ENCODE measurements at regions not wholly inside any gene's neighbourhood (a gene's known extent, or its start where the extent isn't known, plus 50 kb on each side); places are given as distances from the start of the nearest gene placed in this dataset.

DNA sequence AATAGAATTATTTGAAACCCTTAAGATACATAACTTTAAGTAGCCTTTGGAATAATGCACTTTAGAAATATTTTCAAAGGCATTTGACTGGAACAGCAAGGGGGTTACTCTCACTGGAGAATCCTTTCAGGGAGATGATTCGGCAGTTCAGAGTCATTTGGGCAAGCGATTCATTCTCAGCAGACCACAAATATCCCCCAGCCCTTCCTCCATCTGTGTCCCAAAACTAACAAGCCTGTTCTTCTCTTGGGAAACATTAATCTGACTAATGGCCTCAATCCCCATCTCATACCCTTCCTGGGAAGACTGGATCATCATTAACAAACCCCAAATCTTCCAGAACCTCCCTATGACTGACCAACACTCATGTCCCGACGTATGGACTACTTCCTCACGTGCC is 65.8 kb upstream of the S1PR3 start:
- WGBS, 2 donors: 72 to 84% methylated on average over 5 of the region's 5 CpGs
- TF ChIP-seq, protein P1, sequence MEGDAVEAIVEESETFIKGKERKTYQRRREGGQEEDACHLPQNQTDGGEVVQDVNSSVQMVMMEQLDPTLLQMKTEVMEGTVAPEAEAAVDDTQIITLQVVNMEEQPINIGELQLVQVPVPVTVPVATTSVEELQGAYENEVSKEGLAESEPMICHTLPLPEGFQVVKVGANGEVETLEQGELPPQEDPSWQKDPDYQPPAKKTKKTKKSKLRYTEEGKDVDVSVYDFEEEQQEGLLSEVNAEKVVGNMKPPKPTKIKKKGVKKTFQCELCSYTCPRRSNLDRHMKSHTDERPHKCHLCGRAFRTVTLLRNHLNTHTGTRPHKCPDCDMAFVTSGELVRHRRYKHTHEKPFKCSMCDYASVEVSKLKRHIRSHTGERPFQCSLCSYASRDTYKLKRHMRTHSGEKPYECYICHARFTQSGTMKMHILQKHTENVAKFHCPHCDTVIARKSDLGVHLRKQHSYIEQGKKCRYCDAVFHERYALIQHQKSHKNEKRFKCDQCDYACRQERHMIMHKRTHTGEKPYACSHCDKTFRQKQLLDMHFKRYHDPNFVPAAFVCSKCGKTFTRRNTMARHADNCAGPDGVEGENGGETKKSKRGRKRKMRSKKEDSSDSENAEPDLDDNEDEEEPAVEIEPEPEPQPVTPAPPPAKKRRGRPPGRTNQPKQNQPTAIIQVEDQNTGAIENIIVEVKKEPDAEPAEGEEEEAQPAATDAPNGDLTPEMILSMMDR (IDR thresholded peaks at IDR 0.05): no peak
- TF ChIP-seq POLR2A (IDR thresholded peaks at IDR 0.05): no peak
- no peak overlapping the region for H3K4me3 ChIP-seq (ENCODE audit: low read depth, poor library complexity, severe bottlenecking)
- no peak for DNase-seq (ENCODE audit: low spot score in 2 of 2)
- intact Hi-C loops (cut with DNase I; ENCODE audit: low total_unique reads): no loop called here

DNA sequence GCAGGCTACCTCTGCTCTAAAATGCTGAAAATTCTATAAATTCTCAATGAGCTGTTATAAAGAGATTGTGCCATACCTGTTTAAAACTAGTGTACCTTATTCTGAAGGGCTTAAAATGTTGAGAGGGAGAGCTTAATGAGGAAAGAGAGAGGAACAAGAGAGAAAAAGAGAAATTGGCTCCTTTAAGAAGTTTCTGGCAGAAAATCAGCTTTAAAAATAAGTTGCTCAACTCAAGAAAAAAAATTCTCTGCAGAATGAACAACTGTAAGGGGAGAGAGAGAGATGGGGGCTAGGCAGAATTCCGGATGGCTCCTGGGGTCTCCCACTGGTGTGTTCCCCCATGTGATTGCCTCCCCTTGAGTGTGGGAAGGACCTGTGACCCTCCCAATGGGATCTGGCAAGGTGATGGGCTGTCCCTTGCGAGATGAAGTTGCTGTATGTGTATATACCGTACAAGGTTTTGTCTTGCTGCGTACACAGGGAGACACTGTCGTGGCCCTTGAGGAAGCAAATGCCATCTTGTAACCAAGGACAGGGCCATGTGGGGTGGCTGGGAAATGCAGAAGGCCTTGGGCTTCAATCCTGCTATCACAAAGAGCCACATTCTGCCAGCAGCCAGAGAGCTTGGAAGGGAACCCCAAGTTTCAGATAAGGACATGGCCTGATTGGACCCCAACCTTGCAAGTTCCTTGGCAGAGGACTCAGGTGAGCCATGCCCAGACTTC is 64.3 kb upstream of the S1PR3 start:
- intact Hi-C loops (cut with DNase I; ENCODE audit: low total_unique reads): no loop called here
- WGBS, 2 donors: 73 to 79% methylated on average over 5 of the region's 5 CpGs

DNA sequence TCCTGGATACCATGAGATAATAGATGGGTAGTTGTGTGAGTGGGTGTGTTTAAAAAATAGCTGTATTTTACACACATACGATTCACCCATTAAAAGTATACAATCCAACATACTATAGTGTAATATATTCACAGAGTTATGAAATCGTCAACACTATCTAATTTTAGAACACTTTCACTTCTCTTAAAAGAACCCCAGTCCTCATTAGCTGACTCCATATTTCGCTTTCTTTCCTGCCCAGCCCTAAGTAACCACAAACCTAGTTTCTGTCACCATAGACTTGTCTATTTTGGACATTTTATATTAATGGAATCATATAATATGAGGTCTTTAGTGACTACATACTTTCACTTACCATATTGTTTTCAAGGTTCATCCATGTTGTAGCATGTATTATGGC is 63.8 kb upstream of the S1PR3 start:
- no peak for DNase-seq (ENCODE audit: low spot score in 2 of 2)
- intact Hi-C loops (cut with DNase I; ENCODE audit: low total_unique reads): no loop called here
- WGBS, 2 donors: 45 to 53% methylated on average over 3 of the region's 3 CpGs
- no peak overlapping the region for H3K4me3 ChIP-seq (ENCODE audit: low read depth, poor library complexity, severe bottlenecking)
- TF ChIP-seq POLR2A (IDR thresholded peaks at IDR 0.05): no peak
- TF ChIP-seq, protein P1 (IDR thresholded peaks at IDR 0.05): no peak

More for the DNA sequence above, 64.3 kb upstream of the S1PR3 start:
- no peak overlapping the region for H3K4me3 ChIP-seq (ENCODE audit: low read depth, poor library complexity, severe bottlenecking)
- TF ChIP-seq, protein P1 (IDR thresholded peaks at IDR 0.05): no peak
- TF ChIP-seq POLR2A (IDR thresholded peaks at IDR 0.05): no peak
- no peak for DNase-seq (ENCODE audit: low spot score in 2 of 2)

DNA sequence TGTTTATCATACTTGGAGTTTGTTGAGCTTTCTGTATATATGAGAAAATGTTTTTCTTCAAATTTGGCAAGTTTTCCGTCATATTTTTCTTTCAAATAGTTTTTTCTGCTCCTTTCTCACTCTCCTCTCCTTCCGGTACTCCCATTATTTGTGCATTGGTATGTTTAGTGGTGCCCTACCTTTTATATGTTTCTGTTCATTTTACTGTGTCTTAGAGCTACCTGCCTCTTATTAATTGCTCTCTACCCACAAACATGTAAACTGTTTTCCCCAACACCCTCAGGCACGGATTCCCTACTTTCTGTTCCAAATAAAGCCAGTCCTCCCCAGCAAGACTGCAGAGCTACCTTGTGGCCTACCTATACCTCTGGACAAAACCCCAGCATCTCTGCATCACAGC is 60.6 kb upstream of the S1PR3 start:
- intact Hi-C loops (cut with DNase I; ENCODE audit: low total_unique reads): no loop called here
- TF ChIP-seq, protein P1 (IDR thresholded peaks at IDR 0.05): no peak
- no peak for TF ChIP-seq POLR2A (IDR thresholded peaks at IDR 0.05)
- WGBS, 2 donors: 75 to 89% methylated on average over 3 of the region's 3 CpGs
- DNase-seq (ENCODE audit: low spot score in 2 of 2): no peak
- H3K4me3 ChIP-seq (ENCODE audit: low read depth, poor library complexity, severe bottlenecking): no peak overlapping the region

DNA sequence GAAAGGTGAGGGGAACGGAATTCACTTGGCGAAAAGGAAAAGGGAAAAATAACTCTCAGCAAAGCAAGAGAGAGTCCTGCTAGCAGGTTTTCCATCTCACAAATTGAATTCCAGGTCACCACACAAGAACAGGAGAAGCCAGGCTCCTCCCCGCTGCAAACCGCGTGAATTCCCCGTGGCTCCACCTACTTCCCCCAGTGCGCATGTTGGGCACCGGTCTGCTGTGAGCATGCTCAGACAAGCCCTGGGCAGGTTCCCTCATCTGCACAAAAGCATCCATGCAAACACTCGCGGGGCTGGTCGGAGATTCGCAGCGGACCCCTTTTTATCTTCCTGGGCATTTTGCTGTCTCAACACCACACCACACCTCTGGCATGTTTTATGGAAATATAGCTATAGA is 58.5 kb upstream of the S1PR3 start:
- no peak for DNase-seq (ENCODE audit: low spot score in 2 of 2)
- WGBS, 2 donors: 81 to 84% methylated on average over 13 of the region's 13 CpGs
- intact Hi-C loops (cut with DNase I; ENCODE audit: low total_unique reads): no loop called here

More for the DNA sequence above, 58.5 kb upstream of the S1PR3 start:
- no peak overlapping the region for H3K4me3 ChIP-seq (ENCODE audit: low read depth, poor library complexity, severe bottlenecking)
- TF ChIP-seq, protein P1 (IDR thresholded peaks at IDR 0.05): no peak
- no peak for TF ChIP-seq POLR2A (IDR thresholded peaks at IDR 0.05)

All from lower leg skin (tissue), 4 donors.